ENCODE measurements at regions not wholly inside any gene's neighbourhood (a gene's known extent, or its start where the extent isn't known, plus 50 kb on each side); places are given as distances from the start of the nearest gene placed in this dataset.

DNA sequence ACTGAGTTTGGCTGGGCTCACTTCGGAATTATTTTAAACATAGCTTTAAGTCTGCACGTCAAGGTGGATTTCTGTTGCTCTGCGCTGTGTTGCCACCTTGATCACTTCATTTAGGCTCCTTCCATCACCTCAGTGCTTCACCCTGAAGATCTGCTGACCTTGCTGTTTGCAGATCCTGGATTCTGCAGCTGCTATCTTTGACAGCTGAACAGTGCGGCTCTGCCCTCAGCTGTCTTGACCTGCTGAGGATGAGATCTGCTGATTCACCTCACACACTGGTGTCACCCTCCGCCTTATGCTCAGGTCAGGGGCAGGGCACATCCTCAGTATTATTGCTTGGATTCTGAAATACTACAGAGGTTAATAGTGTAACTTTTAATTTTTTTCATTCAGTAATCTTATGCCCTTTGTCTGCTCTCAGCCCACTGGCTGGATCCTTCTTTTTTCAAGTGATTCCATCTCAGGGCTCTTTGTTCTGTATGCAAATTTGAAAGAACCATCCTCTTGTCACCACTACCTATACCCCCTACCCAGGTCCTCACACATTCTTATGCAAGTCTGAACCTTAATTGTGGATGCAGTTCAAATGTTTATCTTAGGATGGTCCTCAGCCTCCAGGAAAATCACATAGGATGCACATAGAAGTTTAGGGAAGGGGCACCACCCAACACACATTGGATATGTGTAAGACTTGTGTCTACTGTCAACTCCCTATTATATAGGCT lies 364.0 kb downstream of the OLFM3 start:
- Histone ChIP-seq H3K27me3 (ENCODE audit: control insufficient read depth in 2 of 2, insufficient read depth in 2 of 2, low read length in 2 of 2) (peaks cover 0 to 1% of the 10 kb centered on the region in 2 experiments), H3K9me3 (replicated peaks; ENCODE audit: control insufficient read depth, insufficient read depth, low read length) (no peaks in the 10 kb centered on the region), H3K4me3 (replicated peaks in 1 of 3; ENCODE audit: insufficient read depth in 1 of 3, low read depth in 1 of 3, low read length in 3 of 3) (no peak overlapping the region), H3K27ac (ENCODE audit: insufficient read depth, low read depth, low read length) (no peak overlapping the region), H3K4me1 (ENCODE audit: control insufficient read depth, extremely low read depth, insufficient read depth, low read length) (no peaks in the 10 kb centered on the region), H3K9ac (replicated peaks; ENCODE audit: extremely low read depth, insufficient read depth, low read length) (no peak overlapping the region), H3K36me3 (ENCODE audit: control insufficient read depth in 2 of 2, extremely low read depth in 1 of 2, insufficient read depth in 2 of 2, low read length in 2 of 2) (no peaks in the 10 kb centered on the region), H4K20me1 (replicated peaks; ENCODE audit: control insufficient read depth, extremely low read depth, insufficient read depth, low read length) (no peaks in the 10 kb centered on the region), H2AFZ (ENCODE audit: low read depth, low read length) (no peak overlapping the region), H3K4me2 (ENCODE audit: insufficient read depth, low read length) (no peak overlapping the region), H3K9me1 (replicated peaks; ENCODE audit: control insufficient read depth, extremely low read depth, insufficient read depth, low read length) (no peaks in the 10 kb centered on the region), H3K79me2 (ENCODE audit: control insufficient read depth, insufficient read depth, low read length) (no peaks in the 10 kb centered on the region)
- DNase-seq (ENCODE audit: low read depth, low spot score) (no peak), FAIRE-seq (no peak)
- ChIA-PET CTCF (no interaction called here), POLR2A (no interaction called here)
- dilution Hi-C loops (cut with MboI; ENCODE audit: extremely low pct_ligation_motif_present, low sequenced_read_pairs), result no loop called here
- intact Hi-C loops (cut with micrococcal nuclease), result no loop called here
- no peak for TF ChIP-seq FOS (IDR thresholded peaks at IDR 0.05; ENCODE audit: borderline replicate concordance, insufficient read depth, low read length)
- no TSS peak for BruUV-seq (replicated peaks)

- no peak for DNase-seq (ENCODE audit: low read depth, low spot score)
- POLR2A ChIA-PET, result no interaction called here
- no TSS peak for BruUV-seq (replicated peaks)
- H3K4me2 ChIP-seq (ENCODE audit: insufficient read depth, low read length), result no peak overlapping the region
- TF ChIP-seq GATA2 (IDR thresholded peaks at IDR 0.05; ENCODE audit: insufficient read depth, insufficient read length, low read depth, low read length) (no peak), POLR2A (IDR thresholded peaks at IDR 0.05; ENCODE audit: low read depth, low read length) (no peak), EZH2 (IDR thresholded peaks at IDR 0.05; ENCODE audit: borderline replicate concordance, low read depth, low read length, severe bottlenecking) (no peak), FOS (IDR thresholded peaks at IDR 0.05; ENCODE audit: borderline replicate concordance, insufficient read depth, low read length) (no peak), POLR2AphosphoS5 (IDR thresholded peaks at IDR 0.05; ENCODE audit: insufficient read depth, low read depth, low read length) (no peak), MAX (IDR thresholded peaks at IDR 0.05; ENCODE audit: insufficient read depth, insufficient read length) (no peak), MYC (IDR thresholded peaks at IDR 0.05; ENCODE audit: low read depth, low read length) (no peak), JUN (IDR thresholded peaks at IDR 0.05; ENCODE audit: borderline replicate concordance, insufficient read depth, insufficient read length, low read depth) (no peak)
- TF ChIP-seq, protein P1, sequence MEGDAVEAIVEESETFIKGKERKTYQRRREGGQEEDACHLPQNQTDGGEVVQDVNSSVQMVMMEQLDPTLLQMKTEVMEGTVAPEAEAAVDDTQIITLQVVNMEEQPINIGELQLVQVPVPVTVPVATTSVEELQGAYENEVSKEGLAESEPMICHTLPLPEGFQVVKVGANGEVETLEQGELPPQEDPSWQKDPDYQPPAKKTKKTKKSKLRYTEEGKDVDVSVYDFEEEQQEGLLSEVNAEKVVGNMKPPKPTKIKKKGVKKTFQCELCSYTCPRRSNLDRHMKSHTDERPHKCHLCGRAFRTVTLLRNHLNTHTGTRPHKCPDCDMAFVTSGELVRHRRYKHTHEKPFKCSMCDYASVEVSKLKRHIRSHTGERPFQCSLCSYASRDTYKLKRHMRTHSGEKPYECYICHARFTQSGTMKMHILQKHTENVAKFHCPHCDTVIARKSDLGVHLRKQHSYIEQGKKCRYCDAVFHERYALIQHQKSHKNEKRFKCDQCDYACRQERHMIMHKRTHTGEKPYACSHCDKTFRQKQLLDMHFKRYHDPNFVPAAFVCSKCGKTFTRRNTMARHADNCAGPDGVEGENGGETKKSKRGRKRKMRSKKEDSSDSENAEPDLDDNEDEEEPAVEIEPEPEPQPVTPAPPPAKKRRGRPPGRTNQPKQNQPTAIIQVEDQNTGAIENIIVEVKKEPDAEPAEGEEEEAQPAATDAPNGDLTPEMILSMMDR (IDR thresholded peaks at IDR 0.05; ENCODE audit: extremely low read depth in 1 of 2, insufficient read depth in 1 of 2, low read depth in 1 of 2, low read length in 2 of 2), result no peak
- H3K9me3 ChIP-seq (replicated peaks; ENCODE audit: control insufficient read depth, insufficient read depth, low read length), result no peaks in the 10 kb centered on the region
- dilution Hi-C loops (cut with MboI; ENCODE audit: extremely low pct_ligation_motif_present, low sequenced_read_pairs) (no loop called here), intact Hi-C loops (cut with micrococcal nuclease) (no loop called here)
- H3K27ac ChIP-seq (ENCODE audit: insufficient read depth, low read depth, low read length), result no peak overlapping the region
- no peaks in the 10 kb centered on the region for H3K9me1 ChIP-seq (replicated peaks; ENCODE audit: control insufficient read depth, extremely low read depth, insufficient read depth, low read length)
- no peaks in the 10 kb centered on the region for H3K36me3 ChIP-seq (ENCODE audit: control insufficient read depth in 2 of 2, extremely low read depth in 1 of 2, insufficient read depth in 2 of 2, low read length in 2 of 2)
- no peaks in the 10 kb centered on the region for H4K20me1 ChIP-seq (replicated peaks; ENCODE audit: control insufficient read depth, extremely low read depth, insufficient read depth, low read length)
- no peak for FAIRE-seq
- H3K27me3 ChIP-seq (ENCODE audit: control insufficient read depth in 2 of 2, insufficient read depth in 2 of 2, low read length in 2 of 2), result no peaks in the 10 kb centered on the region
- H3K9ac ChIP-seq (replicated peaks; ENCODE audit: extremely low read depth, insufficient read depth, low read length), result no peak overlapping the region
- no peaks in the 10 kb centered on the region for H3K4me1 ChIP-seq (ENCODE audit: control insufficient read depth, extremely low read depth, insufficient read depth, low read length)
- H3K4me3 ChIP-seq (replicated peaks in 1 of 3; ENCODE audit: insufficient read depth in 1 of 3, low read depth in 1 of 3, low read length in 3 of 3), result no peak overlapping the region
- H3K79me2 ChIP-seq (ENCODE audit: control insufficient read depth, insufficient read depth, low read length), result no peaks in the 10 kb centered on the region
- CTCF ChIA-PET, result interaction anchor here (1.4 kb wide), 1 partner anchor 1325 kb away, joined by 3 read pairs; no protein-coding TSS in a partner anchor
- no peak overlapping the region for H2AFZ ChIP-seq (ENCODE audit: low read depth, low read length)
Measured at GRCh38 chr1:101645810-101646209, 350.9 kb downstream of the OLFM3 start.
